Left ventricle myocardium superior (tissue), 1 donor: ENCODE measurements at regions not wholly inside any gene's neighbourhood (a gene's known extent, or its start where the extent isn't known, plus 50 kb on each side); places are given as distances from the start of the nearest gene placed in this dataset.

Experiments
- ATAC-seq: fragments of 200-7000 bp; cut with Tn5 transposase; one replicate; pipeline ENCODE4 v1.9.1; 2020; ENCODE audit warnings: mild to moderate bottlenecking, moderate library complexity
- DNase-seq: peaks from one replicate; pipeline ENCODE4 v3.0.0-alpha.2; 2020
- intact Hi-C: fragments of 100-400 bp; cut with micrococcal nuclease; formaldehyde crosslinking; loops from one replicate; pipeline ENCODE4 v1.11.0; 2022
- donor health status: DM: no; HTN: yes; CAD: no; lungs with severe emphysema.

DNA sequence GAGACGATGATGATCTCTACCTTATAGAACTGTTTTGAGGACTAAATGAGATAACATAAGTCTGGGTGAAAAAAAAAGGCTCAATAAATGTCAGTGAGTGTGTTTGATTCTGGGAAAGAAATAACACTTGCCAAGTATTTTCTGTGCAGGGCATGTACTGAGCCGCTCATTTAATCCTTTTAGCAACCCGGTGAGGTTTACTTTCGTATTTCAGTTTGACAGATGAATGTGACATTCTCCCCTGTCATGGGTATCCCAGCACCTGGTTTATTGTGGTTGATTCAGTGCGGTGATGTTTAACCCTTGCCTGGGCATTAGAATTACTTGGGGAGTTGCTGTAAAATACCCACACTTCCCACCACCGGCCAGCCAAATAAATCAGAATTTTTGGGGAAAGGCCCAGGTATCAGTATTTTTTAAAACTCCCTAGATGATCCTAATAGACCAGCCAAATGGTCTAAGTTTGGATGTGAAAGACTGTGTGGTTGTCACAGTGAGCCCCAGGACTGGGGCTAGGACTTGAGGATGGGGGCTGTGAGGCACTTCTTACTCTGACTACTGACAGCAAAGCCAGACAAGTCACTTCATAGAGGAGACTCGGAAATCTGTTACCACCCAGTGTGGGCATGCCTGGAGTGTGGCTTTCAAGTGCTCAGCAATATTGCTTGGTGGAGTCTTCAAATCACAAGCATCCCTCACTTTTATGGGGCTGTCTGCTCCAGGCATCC, 100.2 kb upstream of the KCNG1 start:
- ATAC-seq = no peak
- no peak for DNase-seq
- intact Hi-C loops = no loop called here

DNA sequence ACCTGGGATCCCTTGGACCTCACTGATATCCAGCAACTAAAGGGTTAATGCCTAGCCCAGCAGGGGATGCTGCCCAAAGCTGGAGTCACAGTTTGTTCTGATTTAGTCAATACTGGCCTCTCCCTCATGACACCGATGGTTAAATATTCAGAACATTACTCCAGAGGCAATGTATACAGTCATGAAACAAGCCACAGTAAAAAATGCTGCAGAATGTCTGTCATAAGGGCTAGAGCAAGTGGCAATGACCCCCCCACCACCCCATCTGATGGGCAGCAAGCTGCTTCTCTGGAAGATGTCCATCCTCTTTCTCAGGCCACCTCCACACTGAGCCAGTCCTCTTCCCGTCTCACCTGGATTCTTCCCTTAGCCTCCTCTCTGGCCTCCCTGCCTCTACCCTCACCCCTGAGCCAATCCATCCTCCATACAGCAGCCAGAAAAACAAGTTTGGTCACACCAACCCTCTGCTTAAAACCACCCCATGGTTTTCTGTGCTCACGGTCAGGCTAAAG, 99.0 kb upstream of the KCNG1 start:
- intact Hi-C loops = no loop called here
- no peak for ATAC-seq
- no peak for DNase-seq

DNA sequence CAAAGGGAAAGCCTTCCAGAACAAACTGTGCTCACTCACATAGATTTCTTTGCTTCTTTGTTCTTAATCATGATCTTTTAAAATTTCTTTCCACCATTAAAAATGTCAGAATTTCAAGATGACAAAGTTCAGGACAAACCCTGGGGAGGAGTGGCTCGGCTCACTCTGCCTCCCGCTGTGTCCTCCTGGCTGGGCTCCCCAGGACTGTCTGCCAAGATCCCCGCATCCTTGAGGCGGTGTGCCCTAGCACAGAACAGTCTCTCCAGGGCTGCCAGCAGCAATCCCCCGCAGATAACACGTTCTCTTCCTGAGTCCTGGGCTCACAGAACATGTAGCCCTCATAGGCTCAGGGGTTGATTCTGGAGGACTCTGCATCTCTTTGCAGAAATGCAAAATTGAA, 98.4 kb upstream of the KCNG1 start:
- ATAC-seq (no peak), DNase-seq (no peak)
- intact Hi-C loops = no loop called here

DNA sequence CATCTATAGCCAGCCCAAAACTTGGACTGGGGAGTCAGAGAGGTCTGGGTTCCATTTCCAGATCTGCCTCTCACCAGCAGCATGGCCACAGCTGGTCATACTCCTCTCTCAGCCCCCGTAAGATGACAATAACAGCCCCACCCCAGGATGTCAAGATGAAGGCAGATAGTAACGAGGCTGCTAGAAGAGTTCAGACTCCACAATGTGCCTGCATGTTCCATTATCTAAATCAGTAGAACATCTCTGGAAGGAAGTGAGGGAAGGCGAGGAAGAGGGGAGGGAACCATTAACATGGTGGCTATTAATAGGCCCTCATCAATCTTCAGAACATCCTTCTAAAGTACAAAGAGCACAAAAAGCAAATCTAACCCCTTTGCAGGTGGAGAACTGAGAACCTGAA, 98.0 kb upstream of the KCNG1 start:
- intact Hi-C loops = no loop called here
- ATAC-seq (no peak), DNase-seq (no peak)

DNA sequence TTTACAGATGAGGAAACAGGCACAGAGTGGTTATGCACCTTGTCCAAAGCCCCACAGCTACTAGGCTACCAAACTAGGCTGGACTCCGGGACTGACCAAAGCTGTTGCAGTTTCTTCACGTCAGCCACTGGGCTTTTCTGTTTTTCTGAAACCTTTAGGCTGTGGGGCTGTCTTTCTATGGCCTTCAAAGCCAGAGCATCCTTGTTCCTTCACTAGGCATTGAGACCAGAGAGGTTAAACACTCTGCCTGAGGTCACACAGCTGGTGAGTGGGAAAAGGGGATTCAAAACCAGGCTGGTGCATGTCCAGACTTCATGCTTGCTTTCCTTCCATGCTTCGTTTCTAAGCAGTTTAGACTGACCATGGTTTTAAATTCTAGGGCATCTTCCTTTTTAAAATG, 97.5 kb upstream of the KCNG1 start:
- no peak for DNase-seq
- intact Hi-C loops = no loop called here
- ATAC-seq = no peak

DNA sequence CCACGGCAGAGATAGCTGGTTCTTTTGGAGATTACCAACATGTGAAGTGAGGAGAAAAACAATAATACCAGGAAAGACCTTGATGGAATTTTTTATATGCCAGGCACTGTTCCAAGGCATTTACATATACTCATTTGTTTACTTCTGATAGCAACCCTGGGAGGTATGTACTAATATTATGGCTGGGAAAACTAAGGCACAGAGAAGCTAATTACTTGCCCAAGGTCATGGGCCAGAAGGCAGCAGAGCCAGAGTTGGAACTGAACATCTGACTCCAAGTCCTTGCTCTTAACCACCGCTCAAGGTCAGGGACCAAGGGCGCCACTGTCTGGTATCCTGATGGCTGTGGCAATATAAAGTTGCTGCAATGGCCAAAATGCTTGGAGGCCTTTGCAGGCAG, 97.0 kb upstream of the KCNG1 start:
- DNase-seq = no peak
- no peak for ATAC-seq
- intact Hi-C loops = no loop called here

DNA sequence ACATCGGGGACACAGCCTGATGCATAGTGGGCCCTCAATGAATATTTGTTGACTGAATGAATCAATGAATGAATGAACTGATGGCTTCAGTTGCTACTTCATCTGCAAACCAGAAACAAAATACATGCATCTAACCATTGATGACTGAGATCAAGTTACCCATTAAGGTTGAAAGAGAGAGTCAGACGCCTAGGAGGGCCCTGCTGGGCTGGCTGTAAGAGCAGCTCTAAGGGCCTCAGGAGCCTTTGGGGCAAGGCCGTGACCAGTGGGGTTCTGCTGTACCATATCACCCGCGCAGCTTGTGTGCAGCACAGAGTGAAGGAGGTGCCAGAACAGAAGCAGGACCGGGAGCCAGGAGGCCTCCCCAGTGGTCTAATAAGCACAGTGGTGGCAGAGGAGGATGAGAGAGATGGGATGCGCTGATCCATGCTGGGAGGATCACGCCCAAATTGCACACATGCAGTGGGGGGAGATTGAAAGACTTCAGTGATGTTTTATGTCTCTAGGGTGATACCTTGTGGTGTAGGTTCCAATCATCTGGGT, 96.1 kb upstream of the KCNG1 start:
- intact Hi-C loops = no loop called here
- DNase-seq = no peak
- ATAC-seq = no peak

DNA sequence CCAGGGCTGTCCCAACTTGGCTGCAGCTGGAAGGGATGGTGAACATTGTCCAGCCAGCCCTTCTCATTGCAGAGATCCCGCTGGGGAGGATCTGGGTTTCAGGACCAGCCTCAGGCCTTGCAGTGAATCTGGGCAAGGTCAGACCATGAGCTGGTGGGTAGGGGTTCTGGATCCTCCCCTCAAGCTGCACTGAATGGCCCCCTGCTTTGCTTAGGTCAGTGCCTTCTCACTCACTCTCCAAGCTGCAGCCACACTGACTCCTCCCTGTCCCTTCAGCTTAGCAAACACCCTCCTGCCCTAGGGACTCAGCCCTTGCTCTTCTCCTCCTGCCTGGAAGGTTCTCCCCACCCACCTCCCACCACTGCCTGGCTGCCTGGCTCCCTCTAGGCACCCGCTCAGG, 95.3 kb upstream of the KCNG1 start:
- intact Hi-C loops = no loop called here
- no peak for DNase-seq
- ATAC-seq = no peak

DNA sequence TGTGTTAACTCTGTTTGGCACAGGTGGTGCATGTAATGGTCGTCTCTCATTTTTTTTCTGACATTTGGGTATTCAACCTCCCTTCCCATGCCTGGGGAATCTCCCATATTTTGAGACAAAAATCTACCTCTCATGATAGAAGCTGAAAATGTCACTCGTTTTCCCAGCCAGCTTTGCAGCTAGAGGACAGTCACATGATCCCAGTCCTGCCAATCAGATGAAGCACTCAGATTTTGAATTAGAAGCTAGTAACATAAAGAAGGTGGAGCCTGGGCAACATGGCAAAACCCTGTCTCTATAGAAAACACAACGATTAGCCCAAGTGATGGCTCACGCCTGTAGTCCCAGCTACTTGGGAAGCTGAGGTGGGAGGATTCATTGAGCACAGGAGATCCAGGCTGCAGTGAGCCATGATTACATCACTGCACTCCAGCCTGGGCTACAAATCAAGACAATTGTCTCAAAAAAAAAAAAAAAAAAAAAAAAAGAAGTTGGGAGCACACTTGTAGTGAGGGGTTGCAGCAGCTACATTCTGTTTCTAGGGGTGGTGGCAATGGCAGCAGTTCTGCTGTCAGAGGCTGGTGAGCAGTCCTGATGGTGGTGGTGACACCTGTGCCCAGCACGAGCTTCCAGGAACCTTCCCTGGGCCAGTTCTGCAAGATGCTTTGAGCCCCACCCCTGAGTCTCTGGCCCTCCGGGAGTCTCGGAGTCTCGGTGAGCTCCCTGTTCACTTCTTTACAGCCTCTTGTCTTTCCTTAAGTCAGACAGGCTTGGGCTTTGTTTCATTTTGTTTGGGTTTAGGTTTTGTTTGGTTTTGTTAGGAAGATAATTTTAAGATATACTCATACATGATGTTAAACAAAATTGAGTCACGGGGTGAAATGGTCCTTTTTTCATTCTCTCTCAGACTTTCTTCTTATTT, 94.1 kb upstream of the KCNG1 start:
- intact Hi-C loops = no loop called here
- ATAC-seq = no peak

DNA sequence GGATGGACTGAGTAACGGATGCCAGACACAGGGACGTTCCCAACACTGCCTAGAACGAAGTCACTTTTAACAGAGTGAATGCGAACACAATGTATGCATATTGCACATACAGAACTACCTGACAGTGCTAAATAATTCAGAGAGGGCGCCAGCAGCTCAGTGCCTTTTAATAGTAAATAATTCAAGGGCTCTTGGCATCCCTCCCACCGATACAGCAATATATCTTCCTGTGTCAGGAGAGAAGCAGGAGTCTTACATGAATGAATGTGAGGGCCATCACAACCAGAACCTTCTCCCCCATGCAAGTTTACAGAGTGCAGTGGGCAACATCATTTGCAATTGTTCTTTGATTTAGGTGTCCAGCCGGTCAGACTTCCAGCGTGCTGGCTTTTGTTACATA, 88.4 kb upstream of the KCNG1 start:
- no peak for ATAC-seq
- intact Hi-C loops = no loop called here
- DNase-seq = no peak

More for the DNA sequence above, 94.1 kb upstream of the KCNG1 start:
- no peak for DNase-seq

DNA sequence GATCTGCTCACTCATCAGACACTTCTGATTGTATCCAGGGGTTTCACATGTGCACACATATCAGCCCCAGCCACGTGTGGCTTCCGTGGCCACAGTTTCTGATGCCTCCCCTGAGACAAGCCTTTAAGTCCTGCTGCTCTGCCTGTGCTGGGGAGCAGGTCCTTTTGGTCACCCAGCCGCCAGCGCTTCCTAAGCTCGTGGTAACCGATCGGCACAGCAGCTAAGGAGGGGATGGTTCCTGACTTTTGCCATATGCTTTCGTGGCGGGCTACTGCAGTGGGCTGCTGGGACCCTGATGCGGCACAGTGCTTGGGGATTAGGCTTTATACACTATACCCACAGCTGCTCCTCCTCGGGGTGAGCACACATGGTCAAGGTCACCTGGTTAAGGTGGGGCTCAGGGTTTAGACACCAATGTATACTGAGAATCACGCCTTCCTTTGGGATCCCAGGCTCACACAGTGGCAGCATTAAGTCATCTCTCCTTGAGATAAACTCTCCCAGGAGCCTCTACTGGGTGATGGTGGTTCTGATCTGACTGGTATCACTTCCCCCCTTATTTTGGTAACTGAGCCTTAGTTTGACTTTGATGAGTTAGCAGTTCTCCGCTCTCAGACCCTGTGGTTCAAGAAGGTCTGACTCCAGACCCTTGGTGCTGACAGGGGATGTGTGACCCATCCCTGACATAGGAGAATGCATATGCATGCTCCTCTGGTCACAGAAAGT, 85.9 kb upstream of the KCNG1 start:
- DNase-seq (no peak), ATAC-seq (no peak)
- intact Hi-C loops = no loop called here

DNA sequence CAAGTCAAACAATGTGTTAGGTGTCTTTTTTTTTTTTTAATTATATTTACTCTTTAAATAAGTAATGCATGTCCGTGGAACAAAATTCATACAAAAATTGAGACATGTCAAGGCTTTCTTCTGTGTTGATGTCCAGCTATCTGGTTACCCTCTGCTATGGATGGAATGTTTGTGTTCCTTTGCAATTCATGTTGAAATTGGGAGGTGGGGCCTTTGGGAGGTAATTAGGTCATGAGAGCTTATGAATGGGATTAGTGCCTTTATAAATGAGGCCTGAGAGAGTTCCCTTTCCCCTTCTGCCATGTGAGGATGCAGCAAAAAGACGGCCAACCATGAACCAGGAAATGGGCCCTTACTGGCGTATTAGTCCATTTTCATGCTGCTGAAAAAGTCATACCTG, 83.1 kb upstream of the KCNG1 start:
- no peak for DNase-seq
- no peak for ATAC-seq
- intact Hi-C loops = no loop called here

DNA sequence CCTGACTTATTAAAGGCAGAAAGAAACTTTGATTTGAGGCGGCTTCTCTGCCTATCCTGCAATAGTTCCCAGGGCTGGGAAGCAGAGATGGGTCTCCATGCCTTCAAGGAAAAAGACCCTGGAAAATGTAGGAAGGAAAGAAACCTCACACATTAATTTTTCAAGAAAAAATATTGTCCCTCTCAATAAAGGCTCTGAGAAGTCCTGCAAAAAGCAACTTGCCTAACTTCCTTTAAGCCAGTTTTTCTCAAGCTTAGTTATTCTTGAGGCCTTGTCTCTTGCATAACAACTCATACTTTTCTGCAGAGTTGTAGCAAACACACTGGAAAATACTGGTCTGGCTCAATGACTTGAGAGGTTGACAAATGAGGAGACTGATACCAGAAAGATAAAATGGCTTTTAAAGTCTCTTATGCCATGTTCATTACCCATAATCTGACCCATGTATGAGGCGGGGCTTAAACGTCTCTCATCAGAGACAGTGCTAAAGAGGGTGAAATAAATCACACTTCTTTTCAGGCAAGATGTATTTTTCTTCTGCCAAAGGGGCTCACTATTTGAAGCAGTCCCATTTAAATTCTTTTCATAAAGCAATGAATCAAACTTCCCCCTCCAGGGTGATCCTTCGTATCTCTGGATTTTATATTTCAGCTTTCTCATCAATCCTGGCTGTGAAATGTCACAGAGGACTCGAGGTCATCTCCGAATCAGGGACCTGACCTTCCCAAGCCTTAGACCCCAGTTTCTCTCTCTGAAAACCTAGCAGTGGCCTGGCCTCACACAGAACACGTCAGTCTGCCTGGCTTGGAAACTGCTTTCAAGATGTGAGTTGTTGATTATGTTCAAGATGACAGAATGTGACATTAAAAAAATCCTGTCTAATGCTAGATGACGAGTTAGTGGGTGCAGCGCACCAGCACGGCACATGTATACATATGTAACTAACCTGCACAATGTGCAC, 82.3 kb upstream of the KCNG1 start:
- intact Hi-C loops = no loop called here
- no peak for ATAC-seq
- no peak for DNase-seq

DNA sequence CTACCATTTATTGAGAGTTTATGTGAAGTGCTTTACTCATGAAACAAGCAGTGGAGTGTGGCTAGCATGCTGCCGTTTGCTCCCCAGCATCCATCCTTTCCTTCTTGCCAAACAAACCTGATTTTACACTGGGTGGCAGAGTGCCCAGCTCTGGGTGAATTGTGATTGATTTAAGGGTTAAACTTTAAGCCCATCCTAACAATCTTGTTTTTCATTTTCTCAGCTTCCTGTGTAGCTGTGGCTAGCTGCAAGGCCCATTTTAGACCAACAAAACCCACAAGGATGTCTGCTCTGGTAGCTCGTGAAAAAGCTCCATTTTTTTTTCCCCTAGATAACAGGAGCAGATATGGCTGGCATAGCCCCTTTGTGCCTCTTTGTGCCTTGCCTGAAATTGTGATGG, 77.7 kb upstream of the KCNG1 start:
- no peak for ATAC-seq
- intact Hi-C loops = no loop called here
- DNase-seq = no peak

DNA sequence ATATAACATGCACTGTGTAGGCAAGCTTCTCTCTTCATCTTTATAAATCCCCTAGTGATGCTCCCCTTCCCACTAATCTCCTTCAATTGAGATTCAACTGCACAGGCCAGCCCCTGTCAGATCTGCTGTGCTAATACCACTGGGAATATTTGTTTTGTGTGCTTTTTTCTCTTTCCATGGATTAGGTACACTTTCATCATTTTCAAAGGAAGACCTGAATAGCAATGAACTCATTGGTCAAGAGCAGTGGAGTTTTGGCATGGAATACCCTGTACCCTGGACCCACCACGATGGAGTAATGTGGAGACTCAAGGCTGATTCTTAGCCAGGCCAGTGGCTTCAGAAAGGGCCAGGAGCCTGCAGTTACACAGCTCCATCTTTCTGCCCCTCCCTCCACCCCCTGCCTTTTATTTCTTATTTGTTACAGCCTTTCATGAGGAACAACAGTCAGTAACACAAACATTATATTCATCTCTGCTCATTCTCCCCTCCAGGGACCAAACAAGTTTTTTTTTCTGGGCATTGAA, 75.4 kb upstream of the KCNG1 start:
- DNase-seq (no peak), ATAC-seq (no peak)
- intact Hi-C loops = no loop called here

DNA sequence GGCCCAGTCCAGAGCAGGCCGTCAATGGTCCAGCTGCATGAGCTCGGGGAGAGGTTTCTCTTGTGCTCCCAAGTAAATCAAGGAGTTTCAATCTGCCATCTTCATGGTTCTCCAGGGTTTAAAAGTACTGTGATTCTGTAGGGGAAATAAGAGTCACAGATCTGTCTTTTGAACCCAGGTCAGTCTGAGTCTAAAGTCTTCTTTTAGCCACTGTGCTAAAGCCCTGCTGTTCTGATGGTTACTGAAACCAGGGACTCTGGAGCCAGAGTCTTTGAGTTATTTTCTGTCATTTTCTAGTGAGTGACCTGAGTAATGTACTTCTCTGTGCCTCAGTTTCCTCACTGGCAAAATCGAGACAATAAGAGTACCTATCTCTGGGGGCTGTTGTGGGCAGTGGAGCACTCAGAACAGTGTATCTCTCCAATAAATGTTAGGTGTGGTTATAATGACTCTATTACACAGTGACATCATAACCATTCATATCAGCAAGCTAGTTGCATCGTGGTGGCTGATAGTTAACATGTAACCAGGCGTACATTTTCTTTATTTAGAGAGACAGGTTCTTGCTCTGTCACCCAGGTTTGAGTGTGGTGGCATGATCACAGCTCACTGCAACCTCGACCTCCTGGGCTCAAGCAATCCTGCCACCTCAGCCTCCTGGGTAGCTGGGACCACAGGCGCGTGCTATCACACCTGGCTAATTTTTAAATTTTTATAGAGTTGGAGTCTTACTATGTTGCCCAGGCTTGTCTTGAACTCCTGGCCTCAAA, 74.6 kb upstream of the KCNG1 start:
- no peak for ATAC-seq
- DNase-seq = no peak

DNA sequence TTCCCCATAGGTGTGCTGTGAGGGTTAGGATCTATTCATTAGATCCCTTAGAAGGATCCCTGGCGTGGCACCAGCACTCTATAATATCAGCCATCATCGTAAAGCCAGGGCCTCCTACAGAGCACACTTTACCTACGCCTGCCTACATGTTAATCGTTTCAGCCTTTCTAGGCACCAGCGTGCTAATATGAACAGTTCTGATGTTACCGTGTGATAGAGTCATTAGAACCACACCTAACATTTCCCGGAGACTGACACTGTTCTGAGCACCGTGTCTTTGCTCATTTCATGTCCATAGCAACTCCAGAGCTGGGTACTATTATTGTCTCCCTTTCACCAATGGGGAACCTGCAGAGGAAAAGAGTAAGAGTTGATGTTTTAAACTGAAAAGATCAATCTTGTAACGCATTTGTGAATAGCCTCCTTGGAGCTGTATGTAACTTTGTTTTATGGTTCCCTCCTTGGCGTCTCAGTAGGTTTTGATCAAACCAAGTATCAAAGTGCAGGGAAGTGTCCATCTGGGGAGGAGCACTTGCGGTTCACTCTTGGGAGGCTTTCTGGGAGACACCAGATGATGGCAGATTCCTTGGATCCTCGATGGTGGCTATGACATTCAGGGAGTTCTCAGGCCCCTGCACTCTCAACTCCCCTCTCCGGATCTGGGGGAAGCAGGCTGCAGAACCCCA, 73.8 kb upstream of the KCNG1 start:
- no peak for ATAC-seq
- no peak for DNase-seq
- intact Hi-C loops = no loop called here

More for the DNA sequence above, 74.6 kb upstream of the KCNG1 start:
- intact Hi-C loops = no loop called here
